ENCODE measurements at regions not wholly inside any gene's neighbourhood (a gene's known extent, or its start where the extent isn't known, plus 50 kb on each side); places are given as distances from the start of the nearest gene placed in this dataset.

DNA sequence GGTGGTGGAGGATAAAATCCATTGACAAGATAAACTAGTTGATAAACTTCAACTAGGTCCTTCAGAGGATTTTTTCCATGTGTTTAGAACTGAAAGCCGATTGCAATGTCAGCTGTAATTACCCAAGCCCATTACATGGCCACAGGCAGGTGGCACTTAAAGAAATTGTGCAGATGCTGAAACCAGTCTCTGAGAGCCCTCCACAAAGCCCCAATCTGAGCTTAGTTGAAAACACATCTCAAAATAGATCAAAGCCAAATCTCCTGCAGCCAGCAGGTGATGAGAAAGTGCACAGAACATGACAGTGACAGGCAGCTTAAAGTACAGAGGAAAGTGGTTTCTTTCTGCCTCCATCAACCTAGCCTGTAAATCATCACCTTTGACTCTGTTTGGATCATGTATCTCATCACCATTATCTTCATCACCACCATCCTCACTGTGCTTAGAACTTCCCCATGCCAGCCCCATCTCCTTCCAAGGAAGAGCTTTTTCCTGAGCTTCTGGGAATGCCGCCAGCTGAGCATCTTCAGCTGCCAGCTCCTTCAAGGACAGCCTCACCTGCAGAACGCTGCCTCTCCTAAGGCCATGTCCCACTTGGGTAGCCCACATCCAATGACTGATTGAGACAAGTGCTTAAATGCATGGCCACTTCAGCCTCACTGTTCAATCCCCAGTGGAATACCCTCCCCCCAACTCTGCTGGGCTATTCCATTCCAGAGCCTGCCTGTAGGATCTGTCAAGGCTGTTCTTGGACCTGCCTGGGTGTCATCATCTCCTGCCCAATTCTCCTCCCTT lies 219.5 kb upstream of the TMEM132C start:
- DNase-seq (ENCODE audit: low spot score): no peak

DNA sequence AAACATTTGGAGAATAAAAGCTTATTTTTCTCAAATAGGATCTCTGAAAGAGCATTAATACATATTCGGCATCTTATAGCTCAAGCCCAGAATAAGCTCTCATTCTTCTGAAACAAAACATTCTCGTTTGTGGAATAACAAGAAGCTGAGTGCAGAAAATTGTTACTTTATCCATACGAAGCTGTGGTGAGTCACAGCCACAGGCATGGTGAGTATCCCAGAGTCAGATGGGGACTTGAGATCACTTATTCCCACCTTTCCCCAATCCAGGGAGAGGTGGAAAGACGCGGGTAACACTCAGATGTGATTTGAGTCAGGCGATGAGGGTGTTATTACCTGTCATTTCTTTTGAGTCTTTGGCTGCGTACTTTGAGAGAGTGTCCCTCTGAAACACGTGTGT lies 214.6 kb upstream of the TMEM132C start:
- no peak for DNase-seq (ENCODE audit: low spot score)

DNA sequence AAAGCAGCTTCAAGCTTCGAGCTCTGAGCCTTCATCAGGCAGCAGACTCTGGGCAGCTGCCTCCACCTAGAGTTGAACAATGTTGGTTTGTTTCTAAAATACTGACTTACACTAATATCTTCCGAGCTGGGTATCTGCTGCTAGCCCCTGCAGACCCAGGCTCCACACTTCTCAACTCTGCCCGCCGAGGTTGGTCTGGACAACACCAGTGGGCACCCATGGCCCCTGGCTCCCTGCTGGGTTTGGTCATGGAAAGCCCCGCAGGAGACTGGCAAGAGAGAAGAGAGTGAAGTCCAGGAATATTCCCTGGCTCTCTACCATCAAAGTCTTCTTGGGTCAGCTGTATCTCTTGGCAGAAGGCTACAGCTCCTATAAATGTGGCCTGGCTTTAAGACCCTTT lies 214.2 kb upstream of the TMEM132C start:
- no peak for DNase-seq (ENCODE audit: low spot score)

DNA sequence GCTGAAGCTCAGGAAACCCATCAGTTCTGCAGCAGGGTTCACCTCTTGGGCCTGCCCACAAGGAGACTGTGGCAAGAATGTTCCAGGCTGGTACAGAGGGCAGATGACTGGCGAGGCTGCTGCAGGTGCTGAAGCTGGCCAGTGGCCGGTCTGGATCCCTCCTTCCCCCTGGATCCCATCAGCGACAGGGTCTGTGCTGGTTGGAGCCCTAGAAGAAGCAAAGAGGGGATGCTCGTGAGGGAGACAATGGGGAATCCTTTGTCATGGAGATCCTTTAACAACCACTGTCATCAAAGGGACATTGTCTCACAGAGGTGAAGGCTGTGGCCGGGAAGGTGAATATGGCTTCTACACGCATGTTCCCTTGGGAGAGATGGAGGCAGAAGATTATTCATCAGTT lies 211.4 kb upstream of the TMEM132C start:
- no peak for DNase-seq (ENCODE audit: low spot score)

DNA sequence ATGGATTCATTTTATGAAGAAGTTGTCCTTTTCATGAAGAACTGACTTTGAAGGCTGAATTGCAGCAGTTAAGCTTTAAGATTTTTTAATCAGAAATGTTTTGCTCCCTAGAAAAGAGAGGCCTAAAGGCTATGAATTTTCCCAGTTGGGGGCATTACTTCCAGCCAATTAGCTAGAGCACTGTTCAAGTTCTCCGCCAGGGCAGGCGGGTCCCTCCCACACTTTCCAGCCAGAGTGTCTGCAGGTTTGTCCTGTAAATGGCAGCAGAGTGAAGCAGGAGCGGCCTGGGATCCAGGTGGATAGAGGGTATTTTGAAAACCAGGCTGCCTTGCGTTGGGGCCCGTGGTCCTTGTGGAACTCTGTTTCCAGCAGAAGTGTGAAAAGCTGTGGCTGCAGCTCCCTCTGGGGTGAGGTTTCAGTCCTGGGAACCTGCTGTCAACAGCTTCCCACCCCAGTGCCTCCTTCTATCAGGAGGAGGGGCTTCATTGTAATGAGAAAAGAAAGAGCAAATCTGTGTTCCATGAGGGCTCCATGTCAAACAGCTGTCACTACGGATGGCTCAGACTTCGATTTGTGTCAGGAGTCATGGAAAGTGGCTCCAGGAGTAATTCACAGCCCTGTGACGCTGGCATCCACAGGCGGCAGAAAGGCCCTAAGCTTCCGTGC lies 210.7 kb upstream of the TMEM132C start:
- no peak for DNase-seq (ENCODE audit: low spot score)

DNA sequence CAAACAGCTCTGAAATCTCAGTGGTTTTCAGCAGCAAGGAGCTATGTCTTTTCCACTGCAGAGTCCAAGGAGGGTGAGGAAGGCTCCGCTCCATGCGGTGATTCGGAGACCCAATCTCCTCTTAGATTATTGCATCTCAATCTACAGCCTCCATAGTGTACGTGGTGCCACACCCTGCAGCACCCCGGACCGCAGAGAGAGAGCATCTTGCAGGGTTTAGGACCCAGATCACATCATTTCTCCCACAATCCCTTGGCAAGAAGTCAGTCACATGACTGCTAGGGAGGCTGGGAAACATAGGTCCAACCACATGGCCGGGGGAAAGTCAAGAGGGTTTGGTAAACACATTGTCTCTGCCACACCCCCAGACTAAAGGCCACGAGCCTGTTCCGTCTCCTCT lies 209.4 kb upstream of the TMEM132C start:
- no peak for DNase-seq (ENCODE audit: low spot score)

DNA sequence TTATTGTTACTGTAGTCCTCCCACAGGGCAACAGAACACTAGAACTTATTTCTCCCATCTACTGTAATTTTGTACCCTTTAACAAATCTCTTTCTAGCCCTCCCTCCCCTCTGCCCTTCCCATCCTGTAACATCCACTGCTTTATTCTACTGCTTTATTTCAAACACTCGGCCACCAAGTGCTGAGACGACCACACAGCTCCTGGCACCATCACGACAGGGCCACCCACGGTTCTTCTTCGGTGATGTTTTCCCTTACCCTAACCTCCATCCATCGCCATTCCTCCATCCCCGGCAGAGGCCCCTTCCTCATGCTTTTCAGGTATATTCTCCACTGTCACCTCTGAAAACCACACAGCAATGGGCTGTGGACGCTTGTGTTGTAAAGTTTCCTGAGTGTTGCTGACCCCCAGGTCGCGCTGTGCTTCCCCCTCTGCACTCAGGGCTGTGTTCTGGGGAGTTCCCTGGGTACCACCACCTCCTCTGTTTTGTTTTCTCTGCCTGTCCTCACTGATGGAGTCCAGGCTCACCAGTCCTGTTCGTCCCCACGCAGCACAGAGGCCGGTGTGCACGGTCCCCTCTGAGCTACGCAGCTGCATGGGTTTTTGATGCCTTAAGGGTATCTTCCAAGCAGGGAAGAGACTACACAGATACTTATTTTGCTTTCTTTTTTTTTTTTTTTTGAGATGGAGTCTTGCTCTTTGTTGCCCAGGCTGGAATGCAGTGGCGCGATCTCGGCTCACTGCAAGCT lies 207.2 kb upstream of the TMEM132C start:
- DNase-seq (ENCODE audit: low spot score): no peak

DNA sequence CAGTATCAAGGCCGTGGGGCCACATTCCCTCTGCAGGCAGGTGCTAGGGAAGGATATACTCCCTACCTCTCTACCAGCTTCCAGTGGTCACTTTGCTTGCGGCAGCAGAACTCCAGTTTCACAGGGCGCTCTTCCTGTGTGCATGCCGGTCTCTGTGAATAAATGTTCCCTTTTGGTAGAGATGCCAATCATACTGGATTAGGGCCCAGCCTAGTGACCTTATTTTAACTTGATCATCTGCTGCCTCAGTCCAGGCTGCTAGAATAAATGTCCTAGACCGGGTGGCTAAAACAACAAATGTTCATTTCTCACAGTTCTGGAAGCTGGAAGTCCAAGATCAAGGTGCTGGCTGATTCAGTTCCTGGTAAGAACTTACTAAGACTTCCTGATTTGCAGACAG lies 198.8 kb upstream of the TMEM132C start:
- no peak for DNase-seq (ENCODE audit: low spot score)

DNA sequence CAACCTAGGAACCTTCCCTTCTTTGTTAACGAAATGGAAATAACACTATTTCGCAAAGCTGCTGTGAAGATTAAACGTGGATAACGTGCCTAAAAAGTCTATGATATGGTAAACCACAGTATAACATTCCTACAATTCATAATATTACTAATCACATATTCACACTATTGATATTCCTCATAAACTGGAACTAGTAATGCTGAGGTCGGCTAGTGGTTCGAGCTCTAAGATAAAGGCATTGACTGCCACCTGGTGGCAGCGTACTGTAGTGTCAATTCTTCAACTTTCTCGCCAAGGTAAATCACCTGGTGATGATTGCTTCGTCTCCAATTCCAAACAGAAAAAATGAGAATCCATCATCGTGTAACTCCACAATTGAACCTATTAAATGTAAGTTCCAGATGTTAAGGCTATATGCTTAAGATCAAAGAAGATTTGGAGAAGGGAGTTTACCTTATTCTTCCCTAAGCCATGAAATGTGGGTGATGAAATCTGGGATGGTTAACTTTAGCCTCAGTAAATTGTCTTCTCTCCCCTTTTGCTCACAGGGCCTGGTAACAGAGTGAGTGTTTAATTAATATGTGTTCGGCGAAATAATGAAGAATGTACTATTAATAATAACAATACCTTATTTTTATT lies 197.5 kb upstream of the TMEM132C start:
- DNase-seq (ENCODE audit: low spot score): peak; percentile 46

DNA sequence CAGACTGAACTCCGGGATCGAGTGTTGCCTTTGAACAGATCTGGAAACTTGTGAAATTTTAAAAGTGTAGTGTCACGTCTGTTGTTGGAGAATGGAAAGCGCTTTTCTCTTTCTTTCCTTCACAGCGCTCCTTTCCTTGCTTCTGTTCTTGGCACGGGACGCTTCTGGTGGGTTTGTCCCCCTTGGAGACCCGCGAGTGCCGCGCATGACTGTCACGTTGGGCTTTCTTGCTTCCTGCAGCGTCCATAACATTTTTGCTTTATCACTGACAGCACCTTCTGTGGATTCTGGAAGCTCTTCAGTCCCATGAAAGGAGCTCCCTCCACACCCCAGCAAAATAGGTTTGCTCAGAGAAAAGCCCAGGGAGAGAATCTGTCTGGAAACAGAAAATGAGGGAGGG lies 193.0 kb upstream of the TMEM132C start:
- no peak for DNase-seq (ENCODE audit: low spot score)

DNA sequence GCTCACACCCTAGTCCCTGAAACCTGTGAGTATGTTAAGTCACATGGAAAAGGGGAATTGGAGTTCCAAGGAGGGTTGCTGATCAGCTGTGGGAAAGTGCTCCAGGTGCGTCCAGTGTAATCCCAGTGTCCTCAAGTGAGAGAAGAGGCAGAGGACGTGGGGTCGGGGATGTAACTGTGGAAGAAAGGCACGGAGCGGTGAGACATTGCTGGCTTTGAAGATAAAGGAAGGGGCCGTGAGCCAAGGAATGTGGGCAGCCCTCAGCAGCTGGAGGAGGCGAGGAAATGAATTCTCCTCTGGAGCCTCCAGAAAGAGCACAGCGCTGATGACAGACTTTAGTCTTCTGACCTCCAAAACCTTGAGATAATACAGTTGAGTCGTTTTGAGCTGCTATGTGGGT lies 191.6 kb upstream of the TMEM132C start:
- no peak for DNase-seq (ENCODE audit: low spot score)

DNA sequence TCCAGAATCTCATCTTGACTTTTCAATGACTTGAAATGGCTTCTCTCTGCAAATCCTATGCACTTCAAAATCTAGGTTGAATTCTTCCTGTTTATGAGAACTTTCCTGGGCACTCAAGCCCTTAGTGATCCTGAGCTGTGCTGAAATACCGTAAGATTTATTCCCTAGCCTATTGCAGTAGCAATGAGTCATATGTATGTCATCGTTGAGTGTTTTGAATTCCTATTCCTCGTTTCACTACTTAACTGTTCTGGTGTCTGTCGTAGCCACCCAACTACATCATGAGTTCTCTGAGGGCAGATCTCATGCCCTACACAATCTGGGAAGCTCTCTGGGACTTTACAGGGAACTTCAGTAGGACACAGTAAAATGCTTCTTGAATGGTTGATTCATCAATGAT lies 190.8 kb upstream of the TMEM132C start:
- peak; percentile 84 for DNase-seq (ENCODE audit: low spot score)

DNA sequence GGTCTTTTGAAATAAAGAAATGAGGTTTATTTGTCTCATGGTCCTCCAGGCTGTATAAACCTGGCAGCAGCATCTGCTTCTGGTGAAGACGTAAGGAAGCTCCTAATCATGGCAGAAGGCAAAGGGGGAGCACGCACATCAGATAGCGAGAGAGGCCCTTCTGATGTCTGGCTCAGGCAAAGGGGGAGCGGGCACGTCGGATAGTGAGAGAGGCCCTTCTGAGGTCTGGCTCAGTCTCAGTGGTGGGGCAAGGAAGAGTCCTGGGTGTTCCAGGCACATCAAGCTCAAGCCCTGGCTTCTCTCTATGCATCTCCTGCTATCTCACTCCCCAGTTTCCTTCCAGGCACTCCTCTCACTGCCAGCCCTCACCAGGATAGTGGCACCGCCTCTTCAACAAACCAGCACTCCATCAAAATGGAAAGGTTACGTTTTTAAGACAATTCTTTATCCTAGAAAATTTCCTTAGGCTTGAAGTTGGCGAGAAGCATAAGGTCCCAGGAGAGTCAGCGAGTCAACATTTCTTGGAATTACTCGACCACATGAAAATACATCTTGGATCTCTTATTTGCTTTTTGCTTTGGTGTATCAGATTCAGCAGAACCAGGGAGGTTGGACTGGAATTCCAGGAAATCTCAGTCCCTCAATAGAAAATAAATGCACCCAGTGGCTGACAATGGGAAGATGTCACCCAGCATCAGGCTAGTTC lies 189.6 kb upstream of the TMEM132C start:
- DNase-seq (ENCODE audit: low spot score): no peak

DNA sequence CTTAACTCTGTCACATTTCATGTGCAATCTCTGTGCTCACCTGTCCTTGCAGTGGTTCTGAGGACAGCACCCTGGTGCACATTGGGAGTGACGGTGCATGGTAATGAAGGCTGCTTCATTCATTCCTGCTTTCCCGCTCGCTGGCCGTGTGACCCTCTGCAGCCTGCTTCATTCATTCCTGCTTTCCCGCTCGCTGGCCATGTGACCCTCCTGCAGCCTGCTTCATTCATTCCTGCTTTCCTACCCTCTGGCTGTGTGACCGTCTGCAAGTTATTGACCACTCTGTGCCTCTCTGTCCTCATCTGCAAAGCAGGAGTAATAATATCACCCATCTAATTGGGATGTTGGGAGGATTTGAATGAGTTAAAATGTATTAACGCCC lies 189.1 kb upstream of the TMEM132C start:
- no peak for DNase-seq (ENCODE audit: low spot score)

DNA sequence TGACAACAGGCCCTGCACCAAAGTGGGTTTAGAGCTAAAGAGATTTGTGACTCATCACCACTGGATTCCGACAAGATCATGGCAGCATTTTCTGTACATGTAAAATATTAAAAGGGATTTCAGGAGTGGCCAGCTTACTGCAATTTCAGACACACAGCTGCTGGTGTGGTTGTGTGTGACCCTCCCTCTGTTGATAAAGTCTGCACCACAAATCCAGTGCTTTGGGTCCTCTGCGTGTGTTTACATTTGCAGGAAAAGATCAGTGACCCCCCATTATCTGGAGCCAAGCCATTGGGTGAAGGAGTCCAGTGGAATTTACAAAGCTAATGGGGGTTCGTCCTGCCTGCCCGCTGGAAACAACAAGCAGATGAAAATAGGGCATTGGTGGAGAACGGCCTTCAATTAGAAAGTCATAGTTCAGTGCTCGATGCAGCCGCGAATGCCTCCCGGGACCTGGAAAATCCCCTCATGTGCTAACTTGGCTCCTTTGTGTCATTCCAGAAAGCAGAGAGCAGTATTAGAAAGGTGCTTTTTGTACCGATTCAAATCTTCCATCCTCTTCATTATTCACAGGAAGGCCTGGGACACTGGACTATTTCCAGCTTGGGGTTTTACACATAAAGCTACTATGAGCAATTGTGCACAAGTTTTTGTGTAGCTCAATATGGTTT lies 188.5 kb upstream of the TMEM132C start:
- DNase-seq (ENCODE audit: low spot score): peak; percentile 89

DNA sequence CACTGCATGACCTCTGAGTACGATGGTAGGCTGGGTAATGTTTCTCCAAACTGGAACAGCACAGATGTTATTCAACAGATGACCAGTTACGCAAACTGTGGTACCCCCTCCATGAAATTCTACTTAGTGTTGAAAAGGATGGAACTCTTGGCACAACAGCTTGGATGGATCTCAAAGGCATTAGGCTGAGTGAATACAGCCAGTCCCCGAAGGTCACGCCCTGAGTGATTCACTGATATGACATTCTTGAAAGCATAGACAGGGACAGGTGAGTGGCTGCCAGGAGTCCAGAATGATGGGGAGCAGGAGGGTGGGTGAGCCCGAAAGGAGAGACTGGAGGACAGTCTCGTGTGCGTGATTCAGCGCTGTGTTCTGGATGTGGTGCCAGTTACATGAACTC lies 187.5 kb upstream of the TMEM132C start:
- DNase-seq (ENCODE audit: low spot score): peak; percentile 37

DNA sequence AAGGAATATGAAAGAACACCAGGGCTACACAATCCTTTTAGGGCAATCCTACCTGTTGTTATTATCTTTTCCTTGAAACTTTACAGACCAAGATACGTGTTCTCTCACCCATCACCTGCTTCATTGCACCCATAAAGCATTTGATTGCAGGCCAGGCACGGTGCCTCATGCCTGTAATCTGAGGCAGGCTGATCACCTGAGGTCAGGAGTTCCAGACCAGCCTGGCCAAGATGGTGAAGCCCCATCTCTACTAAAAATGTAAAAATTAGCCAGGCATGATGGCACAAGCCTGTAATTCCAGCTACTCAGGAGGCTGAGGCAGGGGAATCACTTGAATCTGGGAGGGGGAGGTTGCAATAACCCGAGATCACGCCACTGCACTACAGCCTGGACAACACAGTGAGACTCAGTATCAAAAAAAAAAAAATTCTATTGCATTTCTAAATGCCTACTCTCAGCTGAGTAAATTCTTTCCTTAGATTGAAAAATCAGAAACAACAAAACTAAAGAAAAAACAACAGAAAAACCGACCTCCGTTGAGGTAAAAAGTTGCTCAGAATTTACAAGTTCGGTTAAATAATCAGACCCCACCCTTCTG lies 183.7 kb upstream of the TMEM132C start:
- DNase-seq (ENCODE audit: low spot score): no peak

DNA sequence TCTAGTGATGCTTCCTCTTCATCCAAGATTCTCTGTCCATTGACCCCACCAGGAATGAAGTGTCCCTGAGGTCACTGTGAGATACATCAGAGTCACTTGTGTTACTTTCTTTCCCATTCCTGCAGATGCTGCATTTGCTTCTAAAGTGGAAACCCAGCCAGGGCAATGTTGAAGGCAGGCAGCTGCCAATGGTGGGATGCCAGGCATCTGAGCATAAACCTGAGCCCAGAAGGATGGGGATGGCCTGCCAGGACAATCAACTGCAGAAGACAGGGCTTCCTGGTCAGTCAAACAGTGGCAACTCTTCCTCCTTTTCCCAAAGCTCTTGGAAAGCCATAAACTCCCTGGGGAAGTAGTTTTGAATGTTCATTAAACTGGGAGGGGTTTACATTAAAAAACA lies 178.0 kb upstream of the TMEM132C start:
- DNase-seq (ENCODE audit: low spot score): no peak

DNA sequence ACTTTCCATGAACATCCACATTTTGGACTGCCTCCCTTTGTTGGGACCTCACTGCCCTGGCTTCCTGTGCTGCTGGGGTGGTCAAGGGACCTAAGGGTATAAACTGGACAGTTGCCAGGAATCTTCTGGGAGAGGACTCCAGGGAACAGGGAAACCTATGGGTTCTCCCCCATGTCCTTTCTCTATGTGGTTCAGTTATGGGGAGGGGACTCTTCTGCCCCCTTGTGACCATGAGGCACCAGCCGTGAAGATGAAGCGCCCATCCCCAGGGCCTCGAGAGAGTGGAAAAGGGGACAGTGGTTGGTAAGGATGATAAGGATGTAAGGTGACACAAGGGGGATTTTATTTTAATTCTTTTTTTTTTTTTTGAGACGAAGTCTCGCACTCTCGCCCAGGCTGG lies 177.0 kb upstream of the TMEM132C start:
- no peak for DNase-seq (ENCODE audit: low spot score)

DNA sequence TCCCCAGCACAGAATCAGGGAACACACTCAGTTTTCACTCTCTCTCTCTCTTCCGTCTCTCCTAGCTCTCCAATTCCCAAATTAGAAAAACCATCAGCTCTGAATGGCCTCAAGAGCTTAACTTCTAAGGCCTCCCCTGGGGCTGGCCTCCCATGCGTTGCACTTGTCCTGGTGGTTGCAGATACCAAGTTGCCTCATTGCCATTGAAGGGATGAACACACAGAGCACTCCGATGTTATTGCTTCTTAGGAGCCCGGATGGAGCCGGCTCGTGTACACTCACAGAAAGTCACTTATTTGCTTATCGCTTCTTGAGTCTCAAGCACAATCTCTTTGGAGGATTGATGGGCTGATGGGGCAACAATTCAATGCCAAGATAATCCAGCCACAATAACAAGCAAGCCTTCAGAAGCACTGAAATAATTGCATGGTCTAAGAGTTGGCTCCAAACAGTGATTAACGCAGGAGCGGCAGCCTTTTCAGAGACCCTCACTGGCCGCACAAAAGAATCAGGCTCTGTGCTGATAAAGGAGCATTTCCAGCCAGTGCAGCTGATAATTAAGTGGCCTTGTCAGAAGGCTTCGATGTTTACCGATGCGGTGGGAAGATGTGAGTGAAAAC lies 175.8 kb upstream of the TMEM132C start:
- no peak for DNase-seq (ENCODE audit: low spot score)
